ENCODE measurements at regions not wholly inside any gene's neighbourhood (a gene's known extent, or its start where the extent isn't known, plus 50 kb on each side); places are given as distances from the start of the nearest gene placed in this dataset.

DNA sequence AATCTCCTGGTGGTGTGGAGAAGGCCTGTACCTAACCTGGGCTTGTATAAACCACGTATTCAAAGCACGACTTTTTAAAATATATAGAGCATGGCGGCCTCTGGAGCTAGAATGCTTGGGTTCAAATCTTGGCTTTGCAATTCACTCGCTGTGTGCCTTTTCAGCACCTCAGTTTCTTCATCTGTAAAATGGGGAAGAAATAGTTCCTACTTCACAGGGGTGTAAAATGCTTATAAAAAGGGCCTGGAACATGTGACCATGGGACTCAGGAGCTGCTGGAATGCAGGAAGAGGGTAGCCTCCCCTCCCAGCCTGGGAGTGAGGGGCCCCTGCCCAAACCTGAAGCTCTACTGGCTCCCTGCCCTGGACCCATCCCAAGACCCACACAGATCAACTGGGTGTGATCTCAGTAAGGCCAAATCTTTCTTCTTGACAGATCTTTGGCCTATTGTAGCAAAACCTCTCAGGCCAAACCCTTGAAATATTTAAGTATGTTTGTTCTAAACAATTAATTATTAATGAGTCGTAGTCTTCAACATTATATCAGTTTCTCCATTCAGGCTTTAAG lies 269.0 kb downstream of the ZSWIM6 start:
- WGBS, 2 donors, result 92 to 93% methylated on average over 5 of the region's 5 CpGs
- DNase-seq, result no peak
- TF ChIP-seq EP300 (IDR thresholded peaks at IDR 0.05) (no peak), POLR2A (IDR thresholded peaks at IDR 0.05) (no peak), POLR2AphosphoS5 (IDR thresholded peaks at IDR 0.05) (no peak)
- TF ChIP-seq, protein P1, sequence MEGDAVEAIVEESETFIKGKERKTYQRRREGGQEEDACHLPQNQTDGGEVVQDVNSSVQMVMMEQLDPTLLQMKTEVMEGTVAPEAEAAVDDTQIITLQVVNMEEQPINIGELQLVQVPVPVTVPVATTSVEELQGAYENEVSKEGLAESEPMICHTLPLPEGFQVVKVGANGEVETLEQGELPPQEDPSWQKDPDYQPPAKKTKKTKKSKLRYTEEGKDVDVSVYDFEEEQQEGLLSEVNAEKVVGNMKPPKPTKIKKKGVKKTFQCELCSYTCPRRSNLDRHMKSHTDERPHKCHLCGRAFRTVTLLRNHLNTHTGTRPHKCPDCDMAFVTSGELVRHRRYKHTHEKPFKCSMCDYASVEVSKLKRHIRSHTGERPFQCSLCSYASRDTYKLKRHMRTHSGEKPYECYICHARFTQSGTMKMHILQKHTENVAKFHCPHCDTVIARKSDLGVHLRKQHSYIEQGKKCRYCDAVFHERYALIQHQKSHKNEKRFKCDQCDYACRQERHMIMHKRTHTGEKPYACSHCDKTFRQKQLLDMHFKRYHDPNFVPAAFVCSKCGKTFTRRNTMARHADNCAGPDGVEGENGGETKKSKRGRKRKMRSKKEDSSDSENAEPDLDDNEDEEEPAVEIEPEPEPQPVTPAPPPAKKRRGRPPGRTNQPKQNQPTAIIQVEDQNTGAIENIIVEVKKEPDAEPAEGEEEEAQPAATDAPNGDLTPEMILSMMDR (IDR thresholded peaks at IDR 0.05), result no peak
- Histone ChIP-seq H3K27ac (no peak overlapping the region), H3K4me3 (no peak overlapping the region), H3K4me1 (peaks cover 0 to 7% (median 0%) of the 10 kb centered on the region in 4 donors), H3K9me3 (no peaks in the 10 kb centered on the region), H3K36me3 (no peaks in the 10 kb centered on the region), H3K27me3 (no peaks in the 10 kb centered on the region)
- intact Hi-C loops (cut with DNase I), result no loop called here

DNA sequence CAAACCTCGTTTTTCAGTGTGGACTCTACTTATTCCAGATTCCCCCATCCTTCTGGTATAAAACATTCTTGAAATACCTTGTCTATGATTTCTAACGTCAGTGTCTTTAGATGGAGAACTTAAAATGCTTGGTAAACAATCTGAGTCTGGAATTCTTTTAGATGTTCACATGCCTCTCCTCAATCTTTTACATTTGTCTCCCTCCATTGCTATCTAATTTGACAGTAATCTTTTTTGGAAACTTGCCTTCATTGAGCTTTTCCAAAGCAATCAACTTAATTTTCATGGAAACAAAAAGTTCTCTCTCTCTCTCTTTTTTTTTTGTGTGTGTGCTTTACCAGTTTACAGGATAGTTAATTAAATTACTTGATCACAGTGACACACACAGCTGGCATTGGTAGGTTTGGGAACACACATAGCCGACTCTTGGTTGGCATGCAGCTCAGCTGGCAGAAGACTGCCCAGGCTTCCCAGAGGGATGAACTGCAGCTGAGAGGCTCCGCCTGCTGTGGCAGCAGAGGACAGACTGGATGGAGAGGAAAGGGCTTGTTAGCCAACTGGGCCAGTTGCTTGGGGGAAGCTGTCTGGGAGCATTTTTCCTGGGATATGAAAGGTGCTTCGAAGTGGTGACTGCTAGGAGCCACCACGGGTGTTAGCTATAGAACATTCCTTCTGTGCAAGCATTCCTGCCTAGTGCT lies 271.3 kb downstream of the ZSWIM6 start:
- TF ChIP-seq, protein P1 (IDR thresholded peaks at IDR 0.05), result no peak
- no peak for TF ChIP-seq EP300 (IDR thresholded peaks at IDR 0.05)
- no peak for TF ChIP-seq POLR2AphosphoS5 (IDR thresholded peaks at IDR 0.05)
- no peak for TF ChIP-seq POLR2A (IDR thresholded peaks at IDR 0.05)
- Histone ChIP-seq H3K4me1 (peaks cover 0 to 7% (median 0%) of the 10 kb centered on the region in 4 donors), H3K9me3 (no peaks in the 10 kb centered on the region), H3K27ac (no peak overlapping the region), H3K27me3 (no peaks in the 10 kb centered on the region), H3K36me3 (no peaks in the 10 kb centered on the region), H3K4me3 (no peak overlapping the region)
- intact Hi-C loops (cut with DNase I), result no loop called here
- DNase-seq, result no peak
- 74% methylated on average over 6 of the region's 6 CpGs for WGBS, 2 donors

DNA sequence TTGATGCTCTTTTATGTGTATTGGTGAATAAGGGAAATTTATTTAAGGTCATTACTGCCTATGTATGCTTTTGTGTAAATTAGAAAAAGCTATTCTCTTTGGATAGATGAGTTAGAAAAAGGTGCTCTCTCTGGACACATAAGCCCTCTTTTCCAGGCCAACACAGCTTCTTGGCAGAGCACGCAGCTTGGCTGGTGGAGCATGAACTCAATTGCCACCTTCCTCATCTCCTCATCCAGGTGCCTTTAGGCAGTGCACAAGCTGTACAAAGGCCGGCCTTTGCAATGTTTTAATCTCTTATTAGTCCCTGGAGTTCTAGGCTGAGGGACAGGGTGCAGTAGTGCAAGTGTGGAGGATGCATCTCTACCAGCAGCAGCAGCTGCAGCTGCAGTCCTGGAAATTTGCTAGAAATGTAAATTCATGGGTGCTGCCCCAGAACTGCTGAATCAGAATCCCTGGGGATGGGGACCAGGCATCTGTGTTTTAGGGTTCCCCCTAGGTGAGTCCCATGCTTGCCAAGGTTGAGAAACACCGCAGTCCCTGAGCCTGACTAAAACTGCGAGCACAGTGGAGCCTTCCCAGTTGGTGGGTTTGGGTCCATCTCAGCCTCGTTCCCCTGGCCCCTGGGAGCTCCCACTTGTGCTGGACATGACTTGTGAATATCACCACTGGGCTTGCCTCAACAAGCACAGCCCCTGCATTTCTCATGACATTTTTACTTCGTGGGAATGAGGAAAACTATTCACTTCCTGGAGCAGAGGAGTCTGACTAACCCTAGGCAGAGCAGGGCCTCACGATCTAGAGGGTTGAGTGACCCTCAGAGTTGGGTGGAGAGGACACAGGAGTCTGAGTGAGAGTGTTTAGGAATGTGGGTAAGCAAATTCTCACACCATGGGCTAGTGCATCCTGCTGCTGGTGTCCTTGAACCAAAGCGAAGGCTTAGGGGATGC lies 272.3 kb downstream of the ZSWIM6 start:
- H3K4me3 ChIP-seq, result no peak overlapping the region
- no peaks in the 10 kb centered on the region for H3K9me3 ChIP-seq
- no peak for DNase-seq
- no peaks in the 10 kb centered on the region for H3K36me3 ChIP-seq
- H3K27me3 ChIP-seq, result no peaks in the 10 kb centered on the region
- WGBS, 2 donors, result 79 to 83% methylated on average over 8 of the region's 8 CpGs
- no peak for TF ChIP-seq POLR2A (IDR thresholded peaks at IDR 0.05)
- no peak for TF ChIP-seq EP300 (IDR thresholded peaks at IDR 0.05)
- TF ChIP-seq POLR2AphosphoS5 (IDR thresholded peaks at IDR 0.05), result no peak
- TF ChIP-seq, protein P1 (IDR thresholded peaks at IDR 0.05), result no peak
- no peak overlapping the region for H3K27ac ChIP-seq
- H3K4me1 ChIP-seq, result peaks cover 0 to 7% (median 0%) of the 10 kb centered on the region in 4 donors
- intact Hi-C loops (cut with DNase I), result no loop called here

DNA sequence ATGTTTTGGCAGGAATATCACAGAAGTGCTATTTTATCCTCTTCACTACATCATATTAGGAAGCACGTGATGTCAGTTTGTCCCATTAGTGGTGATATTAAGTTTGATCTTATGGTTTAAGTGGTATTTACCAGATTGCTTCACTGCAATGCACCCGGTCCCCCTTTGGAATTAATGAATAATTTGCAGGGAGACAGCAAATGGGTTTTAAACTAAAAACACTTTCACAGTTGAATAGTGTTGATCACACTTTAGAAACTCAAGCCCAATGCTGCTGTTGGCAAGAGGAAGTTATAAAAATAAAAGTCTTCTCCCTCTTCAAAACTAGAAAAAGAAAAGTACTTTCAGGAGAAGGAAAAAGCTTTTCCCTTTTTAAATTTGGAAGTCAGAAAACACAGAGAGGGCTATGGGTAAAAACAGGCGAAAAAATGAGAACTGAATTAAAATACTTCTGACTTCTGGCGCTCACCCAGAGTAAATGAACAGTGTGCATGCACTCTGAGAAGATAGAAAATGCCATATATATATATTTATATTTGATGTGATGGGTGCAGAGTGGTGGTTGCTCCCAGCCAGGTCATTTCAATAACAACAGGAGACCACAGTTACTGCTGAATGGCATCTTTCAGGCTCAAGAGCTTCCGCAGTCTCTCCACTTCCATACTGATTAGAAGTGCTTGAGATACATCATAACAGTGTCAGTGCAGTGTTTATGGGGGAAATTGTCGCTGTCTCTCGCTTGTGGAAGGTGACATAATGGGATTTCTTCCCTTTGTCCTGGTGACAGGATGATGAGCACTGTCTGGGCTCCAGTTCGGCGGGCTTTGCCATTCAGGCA lies 278.0 kb downstream of the ZSWIM6 start:
- no peaks in the 10 kb centered on the region for H3K4me1 ChIP-seq
- WGBS, 2 donors, result 82 to 88% methylated on average over 9 of the region's 9 CpGs

More for the DNA sequence above, 278.0 kb downstream of the ZSWIM6 start:
- H3K9me3 ChIP-seq, result no peaks in the 10 kb centered on the region
- no peaks in the 10 kb centered on the region for H3K36me3 ChIP-seq
- no peak overlapping the region for H3K27ac ChIP-seq
- no peak overlapping the region for H3K4me3 ChIP-seq
- no peak for DNase-seq
- intact Hi-C loops (cut with DNase I), result no loop called here
- no peaks in the 10 kb centered on the region for H3K27me3 ChIP-seq
- TF ChIP-seq POLR2AphosphoS5 (IDR thresholded peaks at IDR 0.05) (no peak), EP300 (IDR thresholded peaks at IDR 0.05) (no peak), POLR2A (IDR thresholded peaks at IDR 0.05) (no peak)
- TF ChIP-seq, protein P1 (IDR thresholded peaks at IDR 0.05), result no peak

Measured in sigmoid colon (tissue), 6 donors.